KMS-11 (cell line): ENCODE measurements at regions not wholly inside any gene's neighbourhood (a gene's known extent, or its start where the extent isn't known, plus 50 kb on each side); places are given as distances from the start of the nearest gene placed in this dataset.

ENCODE experiments used
- H2AFZ ChIP-seq: fragments of 200-600 bp; sonication (generic); 2 replicates; pipeline ENCODE4 v1.6.1; 2016; ENCODE audit warnings: antibody characterized with exemption, mixed run types, low read depth
- H3K27ac ChIP-seq: fragments of 200-600 bp; sonication (generic); 2 replicates; pipeline ENCODE4 v1.6.1; 2016; ENCODE audit warnings: mild to moderate bottlenecking, mixed run types
- H3K27me3 ChIP-seq: fragments of 200-600 bp; sonication (generic); 2 replicates; pipeline ENCODE4 v1.6.1; 2017; ENCODE audit warnings: mild to moderate bottlenecking, low read depth, mixed run types, moderate library complexity; ENCODE audit not compliant: insufficient read depth
- H3K36me3 ChIP-seq: fragments of 200-600 bp; sonication (generic); 2 replicates; pipeline ENCODE4 v1.6.1; 2017; ENCODE audit warnings: mild to moderate bottlenecking, mixed run types; ENCODE audit not compliant: insufficient read depth
- H3K4me1 ChIP-seq: fragments of 200-600 bp; sonication (generic); 2 replicates; pipeline ENCODE4 v1.6.1; 2016; ENCODE audit warnings: mild to moderate bottlenecking, low read depth, mixed run types; ENCODE audit not compliant: poor library complexity, severe bottlenecking
- H3K4me2 ChIP-seq: fragments of 200-600 bp; sonication (generic); 2 replicates; pipeline ENCODE4 v1.7.0; 2016; ENCODE audit warnings: mild to moderate bottlenecking, mixed run types
- H3K4me3 ChIP-seq: fragments of 200-600 bp; sonication (generic); IDR thresholded peaks from 2 replicates; pipeline ENCODE4 v1.6.1; 2017; ENCODE audit warnings: low read depth, low read length, mixed read lengths; ENCODE audit not compliant: insufficient read depth
- H3K79me2 ChIP-seq: fragments of 200-600 bp; sonication (generic); 2 replicates; pipeline ENCODE4 v1.6.1; 2016; ENCODE audit warnings: low read depth, mixed run types; ENCODE audit not compliant: insufficient read depth
- H3K9ac ChIP-seq: fragments of 200-600 bp; sonication (generic); 2 replicates; pipeline ENCODE4 v1.6.1; 2016; ENCODE audit warnings: mild to moderate bottlenecking, mixed run types
- H4K20me1 ChIP-seq: fragments of 200-600 bp; sonication (generic); 2 replicates; pipeline ENCODE4 v1.6.1; 2016; ENCODE audit warnings: mild to moderate bottlenecking, mixed run types; ENCODE audit not compliant: insufficient read depth
- TF ChIP-seq, protein P1 (sequence below): fragments of 200-600 bp; sonication (generic); conservative IDR thresholded peaks from 2 replicates; pipeline ENCODE4 v1.6.1; 2017; ENCODE audit warnings: low read depth, mild to moderate bottlenecking, antibody characterized with exemption, low read length, moderate library complexity, mixed read lengths

DNA sequence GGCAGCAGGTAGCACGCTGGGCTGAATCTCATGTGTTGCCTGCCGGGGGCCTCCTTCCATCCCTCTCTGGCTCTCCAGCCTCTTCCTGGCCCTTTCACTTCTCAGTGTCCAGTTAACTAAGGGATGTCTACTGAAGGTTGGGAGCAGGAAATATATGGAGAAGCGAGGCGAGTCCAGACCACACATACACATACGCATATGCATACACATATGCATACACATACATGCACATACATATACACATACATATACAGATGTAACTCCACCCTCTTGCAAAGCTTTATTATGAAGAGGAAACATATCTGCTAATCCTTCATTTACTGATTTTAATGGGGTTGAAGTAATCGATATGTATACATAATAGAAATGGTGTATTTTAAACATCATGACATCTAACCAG is 636.1 kb upstream of the CCDC179 start:
- Histone ChIP-seq H3K4me1 (no peaks in the 10 kb centered on the region), H3K4me3 (no peak overlapping the region), H3K36me3 (no peaks in the 10 kb centered on the region), H3K4me2 (no peak overlapping the region), H3K27me3 (no peaks in the 10 kb centered on the region), H3K9ac (no peak overlapping the region), H3K27ac (no peak overlapping the region), H4K20me1 (no peaks in the 10 kb centered on the region), H2AFZ (no peak overlapping the region), H3K79me2 (no peaks in the 10 kb centered on the region)
- TF ChIP-seq, protein P1, sequence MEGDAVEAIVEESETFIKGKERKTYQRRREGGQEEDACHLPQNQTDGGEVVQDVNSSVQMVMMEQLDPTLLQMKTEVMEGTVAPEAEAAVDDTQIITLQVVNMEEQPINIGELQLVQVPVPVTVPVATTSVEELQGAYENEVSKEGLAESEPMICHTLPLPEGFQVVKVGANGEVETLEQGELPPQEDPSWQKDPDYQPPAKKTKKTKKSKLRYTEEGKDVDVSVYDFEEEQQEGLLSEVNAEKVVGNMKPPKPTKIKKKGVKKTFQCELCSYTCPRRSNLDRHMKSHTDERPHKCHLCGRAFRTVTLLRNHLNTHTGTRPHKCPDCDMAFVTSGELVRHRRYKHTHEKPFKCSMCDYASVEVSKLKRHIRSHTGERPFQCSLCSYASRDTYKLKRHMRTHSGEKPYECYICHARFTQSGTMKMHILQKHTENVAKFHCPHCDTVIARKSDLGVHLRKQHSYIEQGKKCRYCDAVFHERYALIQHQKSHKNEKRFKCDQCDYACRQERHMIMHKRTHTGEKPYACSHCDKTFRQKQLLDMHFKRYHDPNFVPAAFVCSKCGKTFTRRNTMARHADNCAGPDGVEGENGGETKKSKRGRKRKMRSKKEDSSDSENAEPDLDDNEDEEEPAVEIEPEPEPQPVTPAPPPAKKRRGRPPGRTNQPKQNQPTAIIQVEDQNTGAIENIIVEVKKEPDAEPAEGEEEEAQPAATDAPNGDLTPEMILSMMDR = no peak

DNA sequence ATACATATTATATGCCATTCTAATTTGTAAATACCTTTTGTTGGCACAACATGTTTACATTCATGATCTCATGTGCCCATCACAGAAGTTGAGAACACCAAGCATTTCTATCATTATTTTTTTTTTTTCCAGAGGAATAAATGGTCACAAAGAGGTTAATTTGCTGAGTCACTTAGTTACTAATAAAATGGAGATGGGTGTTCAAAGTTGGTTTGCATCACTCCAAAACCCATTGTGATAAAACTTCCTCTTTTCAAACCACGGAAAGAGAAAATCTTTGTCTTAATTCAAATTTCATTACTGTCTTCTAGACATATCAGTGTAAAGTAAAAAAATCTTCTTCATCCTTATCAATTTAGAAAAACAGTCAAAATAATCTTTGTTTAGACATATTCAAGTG is 636.8 kb upstream of the CCDC179 start:
- no peak overlapping the region for H3K9ac ChIP-seq
- H3K4me1 ChIP-seq = no peaks in the 10 kb centered on the region
- H3K27me3 ChIP-seq = no peaks in the 10 kb centered on the region

DNA sequence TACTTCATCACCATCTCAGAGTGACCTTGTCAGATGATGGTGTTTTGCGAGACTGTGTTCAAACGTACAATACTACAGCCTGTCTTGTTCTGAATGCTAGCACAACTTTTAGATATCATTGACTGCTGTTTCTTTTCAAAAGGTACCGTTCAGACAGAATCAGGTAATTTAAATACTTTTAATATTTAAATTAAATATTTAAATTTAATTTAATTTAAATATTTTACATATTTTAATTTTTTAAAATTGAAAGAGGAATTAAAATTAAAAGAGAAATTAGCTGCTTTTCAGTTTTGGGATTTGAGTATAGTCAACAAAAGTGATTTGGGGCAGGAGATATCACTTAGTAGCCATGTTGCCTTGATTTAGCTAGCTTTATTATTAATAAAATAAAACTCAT is 642.1 kb upstream of the CCDC179 start:
- no peaks in the 10 kb centered on the region for H3K36me3 ChIP-seq
- H3K27me3 ChIP-seq = no peaks in the 10 kb centered on the region
- no peak overlapping the region for H3K27ac ChIP-seq
- no peaks in the 10 kb centered on the region for H3K79me2 ChIP-seq
- no peak overlapping the region for H3K4me3 ChIP-seq
- TF ChIP-seq, protein P1 = no peak
- H2AFZ ChIP-seq = no peak overlapping the region
- H3K9ac ChIP-seq = no peak overlapping the region
- no peaks in the 10 kb centered on the region for H3K4me1 ChIP-seq
- no peak overlapping the region for H3K4me2 ChIP-seq
- no peaks in the 10 kb centered on the region for H4K20me1 ChIP-seq

More for the DNA sequence above, 636.8 kb upstream of the CCDC179 start:
- H3K4me2 ChIP-seq = no peak overlapping the region
- H3K36me3 ChIP-seq = no peaks in the 10 kb centered on the region
- no peak overlapping the region for H2AFZ ChIP-seq
- H3K27ac ChIP-seq = no peak overlapping the region
- no peaks in the 10 kb centered on the region for H3K79me2 ChIP-seq
- H4K20me1 ChIP-seq = no peaks in the 10 kb centered on the region
- H3K4me3 ChIP-seq = no peak overlapping the region
- TF ChIP-seq, protein P1 = no peak

DNA sequence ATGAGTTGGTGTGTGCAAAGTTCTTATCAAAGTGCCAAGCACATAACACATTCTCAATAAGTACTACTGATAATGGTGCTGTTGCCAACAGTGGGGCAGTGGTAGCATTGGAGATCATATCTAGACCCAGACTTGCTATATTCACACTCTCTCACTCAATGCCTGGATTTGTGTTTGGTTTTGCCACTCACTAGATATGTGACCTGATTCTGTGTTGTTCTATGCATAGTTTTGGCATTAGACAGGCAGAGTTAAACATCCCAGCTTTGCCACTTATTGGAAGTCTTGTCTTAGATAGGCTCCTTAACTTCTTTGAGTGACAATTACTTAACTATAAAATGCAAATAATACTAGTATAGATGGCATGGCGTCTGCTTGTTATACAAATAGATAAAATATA is 642.6 kb upstream of the CCDC179 start:
- Histone ChIP-seq H3K4me1 (no peaks in the 10 kb centered on the region), H3K4me3 (no peak overlapping the region), H4K20me1 (no peaks in the 10 kb centered on the region), H3K79me2 (no peaks in the 10 kb centered on the region), H3K4me2 (no peak overlapping the region), H2AFZ (no peak overlapping the region), H3K9ac (no peak overlapping the region), H3K27ac (no peak overlapping the region), H3K27me3 (no peaks in the 10 kb centered on the region), H3K36me3 (no peaks in the 10 kb centered on the region)
- TF ChIP-seq, protein P1 = no peak

DNA sequence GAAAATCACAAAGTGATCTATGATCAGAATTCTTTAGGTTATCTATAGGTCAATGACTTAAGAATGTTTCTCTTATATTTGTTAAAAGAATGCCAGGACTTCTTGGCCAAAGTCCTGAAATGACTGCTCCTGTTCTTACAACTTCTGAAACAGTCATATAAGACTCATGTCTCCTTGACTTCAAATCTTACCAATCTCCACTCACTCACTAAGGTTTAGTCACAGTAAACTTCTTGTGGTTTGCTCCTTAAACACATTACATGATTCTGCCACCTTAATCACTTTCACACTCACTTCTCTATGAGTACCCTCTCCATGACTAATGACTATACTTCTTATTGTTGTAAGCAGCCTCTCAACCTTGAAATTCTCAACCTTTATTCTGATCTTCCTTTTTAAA is 648.7 kb upstream of the CCDC179 start:
- Histone ChIP-seq H4K20me1 (no peaks in the 10 kb centered on the region), H3K9ac (no peak overlapping the region), H3K36me3 (no peaks in the 10 kb centered on the region), H3K4me1 (no peaks in the 10 kb centered on the region), H3K79me2 (no peaks in the 10 kb centered on the region), H2AFZ (no peak overlapping the region), H3K4me3 (no peak overlapping the region), H3K4me2 (no peak overlapping the region), H3K27ac (no peak overlapping the region), H3K27me3 (no peaks in the 10 kb centered on the region)
- TF ChIP-seq, protein P1 = no peak
